ENCODE measurements at regions not wholly inside any gene's neighbourhood (a gene's known extent, or its start where the extent isn't known, plus 50 kb on each side); places are given as distances from the start of the nearest gene placed in this dataset.

DNA sequence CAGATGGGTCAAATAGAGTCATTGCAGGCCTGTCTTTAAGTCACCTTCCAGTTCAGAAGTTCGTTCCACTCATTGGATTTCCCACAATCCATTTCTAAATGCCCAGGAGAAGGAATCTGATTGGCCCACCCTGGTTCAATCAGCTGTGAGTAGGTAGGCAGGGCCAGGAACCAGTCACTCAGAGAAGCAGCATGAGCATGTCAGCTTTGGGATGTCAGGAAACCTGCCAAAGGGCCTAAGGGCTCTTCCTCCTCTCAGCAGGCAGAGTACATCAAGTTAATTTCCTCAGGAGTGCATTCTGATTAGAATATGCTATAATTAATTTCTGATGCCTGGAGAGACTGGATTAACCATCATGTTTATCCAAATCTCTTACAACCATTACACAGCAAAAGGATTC lies 412.9 kb upstream of the CCNH start:
- Histone ChIP-seq H3K27ac (ENCODE audit: insufficient read depth, low read length, poor library complexity, severe bottlenecking) (no peak overlapping the region), H3K9me3 (ENCODE audit: control insufficient read depth, low read length) (no peaks in the 10 kb centered on the region)
- DNase-seq: no peak

DNA sequence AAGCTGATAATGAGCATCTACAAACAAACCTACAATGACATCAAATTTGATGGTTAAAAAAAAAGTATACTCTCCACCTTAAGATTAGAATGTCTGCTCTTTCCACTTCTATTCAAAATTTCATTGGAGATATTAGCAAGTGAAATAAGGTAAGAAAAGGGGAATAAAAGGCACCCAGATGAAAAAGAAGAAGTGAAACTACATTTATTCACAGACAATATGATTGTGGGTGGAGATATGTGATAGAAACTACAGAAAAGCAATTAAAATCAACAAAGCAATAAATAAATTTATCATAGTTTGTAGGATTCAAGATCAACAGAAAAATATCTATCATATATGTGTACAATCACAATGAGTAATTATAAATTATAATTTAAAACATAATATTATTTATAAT lies 395.1 kb upstream of the CCNH start:
- DNase-seq: no peak
- H3K27ac ChIP-seq (ENCODE audit: insufficient read depth, low read length, poor library complexity, severe bottlenecking): no peak overlapping the region
- no peaks in the 10 kb centered on the region for H3K27me3 ChIP-seq (replicated peaks; ENCODE audit: control insufficient read depth, insufficient read depth, low read length, poor library complexity, severe bottlenecking)
- no peak overlapping the region for H3K4me3 ChIP-seq (ENCODE audit: insufficient read depth, low read depth, low read length, poor library complexity, severe bottlenecking)
- H3K4me1 ChIP-seq (ENCODE audit: control insufficient read depth, insufficient read depth, low read length, poor library complexity, severe bottlenecking): no peaks in the 10 kb centered on the region
- no peaks in the 10 kb centered on the region for H3K9me3 ChIP-seq (ENCODE audit: control insufficient read depth, low read length)
- no peaks in the 10 kb centered on the region for H3K36me3 ChIP-seq (ENCODE audit: control insufficient read depth, insufficient read depth, low read length)

More for the DNA sequence above, 412.9 kb upstream of the CCNH start:
- no peaks in the 10 kb centered on the region for H3K36me3 ChIP-seq (ENCODE audit: control insufficient read depth, insufficient read depth, low read length)
- no peak overlapping the region for H3K4me3 ChIP-seq (ENCODE audit: insufficient read depth, low read depth, low read length, poor library complexity, severe bottlenecking)
- H3K4me1 ChIP-seq (ENCODE audit: control insufficient read depth, insufficient read depth, low read length, poor library complexity, severe bottlenecking): no peaks in the 10 kb centered on the region
- H3K27me3 ChIP-seq (replicated peaks; ENCODE audit: control insufficient read depth, insufficient read depth, low read length, poor library complexity, severe bottlenecking): peaks cover 3% of the 10 kb centered on the region

DNA sequence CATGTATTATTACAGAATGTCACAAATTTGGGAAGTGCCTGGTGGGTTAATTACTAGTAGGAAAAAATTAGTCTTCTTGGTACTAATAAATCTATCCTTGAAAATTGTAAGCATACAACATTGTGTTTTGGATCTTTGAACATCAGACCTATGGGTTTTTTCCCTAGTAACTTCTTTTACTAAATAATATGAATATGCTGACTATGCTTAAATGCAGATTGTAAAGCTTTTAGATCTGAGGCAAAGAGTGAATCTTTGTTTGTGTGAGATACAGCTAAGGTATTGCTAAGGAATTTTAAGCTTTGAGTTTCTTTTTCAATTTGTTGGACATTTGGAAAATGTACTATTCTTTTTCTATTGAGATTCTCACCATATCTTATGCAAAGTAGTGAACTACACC lies 390.6 kb upstream of the CCNH start:
- H3K9me3 ChIP-seq (ENCODE audit: control insufficient read depth, low read length): no peaks in the 10 kb centered on the region
- no peak overlapping the region for H3K27ac ChIP-seq (ENCODE audit: insufficient read depth, low read length, poor library complexity, severe bottlenecking)
- no peaks in the 10 kb centered on the region for H3K27me3 ChIP-seq (replicated peaks; ENCODE audit: control insufficient read depth, insufficient read depth, low read length, poor library complexity, severe bottlenecking)
- no peak for DNase-seq
- H3K4me3 ChIP-seq (ENCODE audit: insufficient read depth, low read depth, low read length, poor library complexity, severe bottlenecking): no peak overlapping the region
- H3K4me1 ChIP-seq (ENCODE audit: control insufficient read depth, insufficient read depth, low read length, poor library complexity, severe bottlenecking): no peaks in the 10 kb centered on the region
- H3K36me3 ChIP-seq (ENCODE audit: control insufficient read depth, insufficient read depth, low read length): no peaks in the 10 kb centered on the region

DNA sequence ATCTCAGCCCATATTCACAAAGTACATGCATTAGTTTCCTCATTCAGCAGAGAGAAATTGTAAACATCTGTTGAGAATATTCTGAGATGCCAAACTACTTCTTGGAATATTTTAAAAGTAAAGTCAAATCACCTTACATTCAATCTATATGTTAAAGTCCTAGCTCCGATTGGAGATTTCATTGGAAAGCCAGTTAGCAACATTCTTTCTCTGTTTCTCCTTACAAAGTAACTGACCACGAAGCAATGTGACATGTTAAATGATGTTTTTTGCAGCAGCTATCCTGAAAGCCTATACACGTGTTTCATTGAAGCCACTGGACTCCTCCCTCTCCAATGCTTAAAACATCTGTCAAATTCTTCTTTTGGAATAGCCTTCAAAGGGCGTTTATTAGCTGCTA lies 379.1 kb upstream of the CCNH start:
- no peak for DNase-seq
- Histone ChIP-seq H3K27ac (ENCODE audit: insufficient read depth, low read length, poor library complexity, severe bottlenecking) (no peak overlapping the region), H3K4me3 (ENCODE audit: insufficient read depth, low read depth, low read length, poor library complexity, severe bottlenecking) (no peak overlapping the region), H3K4me1 (ENCODE audit: control insufficient read depth, insufficient read depth, low read length, poor library complexity, severe bottlenecking) (no peaks in the 10 kb centered on the region), H3K36me3 (ENCODE audit: control insufficient read depth, insufficient read depth, low read length) (no peaks in the 10 kb centered on the region), H3K9me3 (ENCODE audit: control insufficient read depth, low read length) (no peaks in the 10 kb centered on the region), H3K27me3 (replicated peaks; ENCODE audit: control insufficient read depth, insufficient read depth, low read length, poor library complexity, severe bottlenecking) (no peaks in the 10 kb centered on the region)

DNA sequence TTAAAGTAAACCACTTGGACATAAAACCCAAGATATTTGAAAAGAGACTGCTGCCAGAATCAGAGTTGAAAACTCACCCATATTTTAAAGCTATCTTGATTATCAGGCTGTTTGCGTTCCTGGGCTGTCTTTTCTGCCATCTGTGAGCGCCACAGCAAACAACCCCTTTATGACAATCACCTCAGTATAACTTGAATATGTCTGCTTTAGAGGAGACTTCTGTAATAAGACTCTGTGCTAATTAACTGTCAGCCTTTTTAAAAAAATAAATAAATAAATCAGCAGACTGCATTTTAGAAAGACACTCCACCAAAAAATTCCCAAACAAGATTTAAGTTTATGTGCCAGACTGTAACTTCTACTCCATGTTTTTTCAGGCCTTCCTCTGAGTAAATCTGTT lies 375.7 kb upstream of the CCNH start:
- no peaks in the 10 kb centered on the region for H3K9me3 ChIP-seq (ENCODE audit: control insufficient read depth, low read length)
- H3K4me3 ChIP-seq (ENCODE audit: insufficient read depth, low read depth, low read length, poor library complexity, severe bottlenecking): no peak overlapping the region
- no peaks in the 10 kb centered on the region for H3K36me3 ChIP-seq (ENCODE audit: control insufficient read depth, insufficient read depth, low read length)
- no peak overlapping the region for H3K27ac ChIP-seq (ENCODE audit: insufficient read depth, low read length, poor library complexity, severe bottlenecking)
- no peaks in the 10 kb centered on the region for H3K4me1 ChIP-seq (ENCODE audit: control insufficient read depth, insufficient read depth, low read length, poor library complexity, severe bottlenecking)
- no peaks in the 10 kb centered on the region for H3K27me3 ChIP-seq (replicated peaks; ENCODE audit: control insufficient read depth, insufficient read depth, low read length, poor library complexity, severe bottlenecking)
- no peak for DNase-seq

- Histone ChIP-seq H3K36me3 (ENCODE audit: control insufficient read depth, insufficient read depth, low read length) (no peaks in the 10 kb centered on the region), H3K4me1 (ENCODE audit: control insufficient read depth, insufficient read depth, low read length, poor library complexity, severe bottlenecking) (no peaks in the 10 kb centered on the region), H3K9me3 (ENCODE audit: control insufficient read depth, low read length) (no peaks in the 10 kb centered on the region), H3K4me3 (ENCODE audit: insufficient read depth, low read depth, low read length, poor library complexity, severe bottlenecking) (no peak overlapping the region), H3K27me3 (replicated peaks; ENCODE audit: control insufficient read depth, insufficient read depth, low read length, poor library complexity, severe bottlenecking) (peaks cover 2% of the 10 kb centered on the region), H3K27ac (ENCODE audit: insufficient read depth, low read length, poor library complexity, severe bottlenecking) (no peak overlapping the region)
- DNase-seq: no peak
These were observed 375.0 kb upstream of the CCNH start for GRCh38 chr5:87787625-87788256.

DNA sequence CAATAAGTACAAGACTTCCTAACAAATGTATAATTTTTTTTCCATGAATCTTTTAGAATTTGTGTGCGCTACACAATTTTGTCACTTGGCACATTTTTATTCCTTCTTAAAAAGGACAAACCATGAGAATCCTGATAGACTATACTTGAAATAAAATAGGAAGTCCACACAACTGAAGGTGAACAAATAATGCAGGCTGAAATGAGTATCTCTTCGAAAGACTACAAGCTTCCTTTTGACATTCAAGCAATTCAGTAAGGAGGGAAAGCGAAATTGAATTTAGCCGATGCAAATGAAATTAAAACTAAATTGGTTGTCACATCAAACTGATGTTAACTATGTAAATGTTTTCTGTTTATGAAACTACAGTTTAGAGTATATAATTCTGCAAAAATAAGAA lies 374.4 kb upstream of the CCNH start:
- no peak for DNase-seq
- no peak overlapping the region for H3K4me3 ChIP-seq (ENCODE audit: insufficient read depth, low read depth, low read length, poor library complexity, severe bottlenecking)
- H3K4me1 ChIP-seq (ENCODE audit: control insufficient read depth, insufficient read depth, low read length, poor library complexity, severe bottlenecking): no peaks in the 10 kb centered on the region
- no peak overlapping the region for H3K27ac ChIP-seq (ENCODE audit: insufficient read depth, low read length, poor library complexity, severe bottlenecking)
- peaks cover 5% of the 10 kb centered on the region for H3K27me3 ChIP-seq (replicated peaks; ENCODE audit: control insufficient read depth, insufficient read depth, low read length, poor library complexity, severe bottlenecking)
- H3K9me3 ChIP-seq (ENCODE audit: control insufficient read depth, low read length): no peaks in the 10 kb centered on the region
- H3K36me3 ChIP-seq (ENCODE audit: control insufficient read depth, insufficient read depth, low read length): no peaks in the 10 kb centered on the region

- Histone ChIP-seq H3K4me3 (ENCODE audit: insufficient read depth, low read depth, low read length, poor library complexity, severe bottlenecking) (no peak overlapping the region), H3K27me3 (replicated peaks; ENCODE audit: control insufficient read depth, insufficient read depth, low read length, poor library complexity, severe bottlenecking) (peaks cover 5% of the 10 kb centered on the region), H3K36me3 (ENCODE audit: control insufficient read depth, insufficient read depth, low read length) (no peaks in the 10 kb centered on the region), H3K4me1 (ENCODE audit: control insufficient read depth, insufficient read depth, low read length, poor library complexity, severe bottlenecking) (no peaks in the 10 kb centered on the region), H3K27ac (ENCODE audit: insufficient read depth, low read length, poor library complexity, severe bottlenecking) (no peak overlapping the region), H3K9me3 (ENCODE audit: control insufficient read depth, low read length) (no peaks in the 10 kb centered on the region)
- DNase-seq: no peak
These were observed 373.7 kb upstream of the CCNH start for GRCh38 chr5:87786471-87786870.

DNA sequence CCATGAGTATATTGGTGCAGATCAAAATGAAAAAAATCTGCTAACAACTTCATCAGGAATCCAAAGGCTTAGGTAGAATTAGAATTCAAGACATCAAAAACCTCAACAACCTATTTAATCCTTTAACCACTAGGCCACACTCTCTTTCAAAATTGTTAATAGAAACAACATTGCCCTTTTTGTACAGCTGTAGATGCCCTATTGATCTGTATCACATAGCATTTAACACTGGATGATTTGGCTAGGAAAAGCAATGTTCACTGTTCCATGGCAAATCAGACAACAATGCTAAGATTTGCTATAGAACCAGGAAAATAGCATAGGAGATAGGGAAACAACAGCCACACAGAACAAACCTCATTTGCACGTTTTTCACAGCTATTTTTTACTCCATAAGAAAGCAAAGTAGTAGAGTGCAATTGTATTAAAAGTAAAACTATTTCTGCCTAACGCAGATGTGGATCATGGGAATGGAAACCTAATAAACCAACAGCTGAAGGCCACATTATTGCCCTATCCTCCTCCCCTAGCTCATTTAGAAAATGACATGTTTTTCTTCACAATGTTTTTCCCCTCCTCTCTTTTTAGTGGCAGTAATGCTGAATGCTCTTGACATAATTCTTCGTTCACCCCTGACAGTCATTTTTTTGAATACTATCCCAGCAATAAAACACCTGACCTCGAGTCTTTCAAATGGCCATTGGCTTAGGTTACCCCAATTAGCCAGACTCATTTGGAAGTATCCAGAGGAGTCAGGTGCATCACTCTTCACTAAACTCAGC lies 373.0 kb upstream of the CCNH start:
- Histone ChIP-seq H3K36me3 (ENCODE audit: control insufficient read depth, insufficient read depth, low read length) (no peaks in the 10 kb centered on the region), H3K4me1 (ENCODE audit: control insufficient read depth, insufficient read depth, low read length, poor library complexity, severe bottlenecking) (no peaks in the 10 kb centered on the region), H3K9me3 (ENCODE audit: control insufficient read depth, low read length) (no peaks in the 10 kb centered on the region), H3K4me3 (ENCODE audit: insufficient read depth, low read depth, low read length, poor library complexity, severe bottlenecking) (no peak overlapping the region), H3K27ac (ENCODE audit: insufficient read depth, low read length, poor library complexity, severe bottlenecking) (no peak overlapping the region), H3K27me3 (replicated peaks; ENCODE audit: control insufficient read depth, insufficient read depth, low read length, poor library complexity, severe bottlenecking) (peaks cover 5% of the 10 kb centered on the region)
- no peak for DNase-seq

GRCh38 chr5:87784879-87785495 lies 372.3 kb upstream of the CCNH start:
- no peaks in the 10 kb centered on the region for H3K9me3 ChIP-seq (ENCODE audit: control insufficient read depth, low read length)
- H3K27ac ChIP-seq (ENCODE audit: insufficient read depth, low read length, poor library complexity, severe bottlenecking): no peak overlapping the region
- no peaks in the 10 kb centered on the region for H3K36me3 ChIP-seq (ENCODE audit: control insufficient read depth, insufficient read depth, low read length)
- no peaks in the 10 kb centered on the region for H3K4me1 ChIP-seq (ENCODE audit: control insufficient read depth, insufficient read depth, low read length, poor library complexity, severe bottlenecking)
- no peak for DNase-seq
- H3K4me3 ChIP-seq (ENCODE audit: insufficient read depth, low read depth, low read length, poor library complexity, severe bottlenecking): no peak overlapping the region
- H3K27me3 ChIP-seq (replicated peaks; ENCODE audit: control insufficient read depth, insufficient read depth, low read length, poor library complexity, severe bottlenecking): peaks cover 5% of the 10 kb centered on the region

All from effector memory CD4-positive, alpha-beta T cell (primary cell).